Heart right ventricle (tissue), 16 donors: ENCODE measurements at regions not wholly inside any gene's neighbourhood (a gene's known extent, or its start where the extent isn't known, plus 50 kb on each side); places are given as distances from the start of the nearest gene placed in this dataset.

Experiments
- ATAC-seq, 8 donors: fragments of 200-7000 bp; cut with Tn5 transposase; one replicate each; pipeline ENCODE4 v1.9.1; 2020; ENCODE audit warnings: mild to moderate bottlenecking in 8 of 8, moderate library complexity in 8 of 8, moderate number of reproducible peaks in 1 of 8
- DNase-seq, 2 donors: peaks; one replicate each; pipeline ENCODE4 v3.0.0-alpha.2; 2020
- H3K27ac ChIP-seq, 10 donors: fragments of 200-600 bp; sonication (generic) in 2 of 10; one replicate each; pipeline versions ENCODE4 v1.5.0 to v1.8.0; 2020 to 2022; ENCODE audit warnings: mild to moderate bottlenecking in 3 of 10
- H3K27me3 ChIP-seq, 7 donors: fragments of 200-600 bp; one replicate each; pipeline ENCODE4 v1.8.0; 2021 to 2022; ENCODE audit warnings: mild to moderate bottlenecking in 2 of 7
- H3K36me3 ChIP-seq, 9 donors: fragments of 200-600 bp; sonication (generic) in 1 of 9; one replicate each; pipeline versions ENCODE4 v1.5.0 to v1.8.0; 2020 to 2022; ENCODE audit warnings: mild to moderate bottlenecking in 2 of 9
- H3K4me1 ChIP-seq, 9 donors: fragments of 200-600 bp; sonication (generic) in 1 of 9; one replicate each; pipeline versions ENCODE4 v1.5.0 to v1.8.0; 2020 to 2022; ENCODE audit warnings: mild to moderate bottlenecking in 4 of 9
- H3K4me3 ChIP-seq, 10 donors: fragments of 200-600 bp; sonication (generic) in 2 of 10; one replicate each; pipeline versions ENCODE4 v1.5.0 to v1.8.0; 2020 to 2022; ENCODE audit warnings: mild to moderate bottlenecking in 7 of 10, moderate library complexity in 2 of 10
- H3K9me3 ChIP-seq, 11 donors: fragments of 200-600 bp in 10 of 11; sonication (generic) in 2 of 11; one replicate each; pipeline versions ENCODE4 v1.5.0 to v1.8.0; 2013 to 2022; ENCODE audit warnings: mild to moderate bottlenecking in 2 of 11, control low read depth in 1 of 11, moderate library complexity in 1 of 11
- WGBS, 2 donors: extraction: QIAGEN DNeasy Blood & Tissue Kit; methylation state at CpG; one replicate each; pipeline ENCODE4 v1.1.7; 2013; ENCODE audit warnings: inconsistent platforms in 1 of 2; 5-methylcytosine and 5-hydroxymethylcytosine counted together
- intact Hi-C, 10 donors: fragments of 100-400 bp; cut with DNase I; formaldehyde crosslinking; loops; one replicate each; pipeline versions ENCODE4 v1.11.1 to v1.14.2; 2022
- TF ChIP-seq, protein P1 (sequence below), 9 donors: fragments of 200-600 bp; sonication (generic) in 2 of 9; IDR thresholded peaks; one replicate each; pipeline versions ENCODE4 v1.5.0 to v1.8.0; 2021 to 2022; ENCODE audit warnings: antibody characterized with exemption in 9 of 9, mild to moderate bottlenecking in 5 of 9, moderate library complexity in 1 of 9
- donor health status: Arrhythmogenic right ventricular cardiomyopathy.
- donor health status: ischemic (EF 13 %, LVEDD 7.1; RV severe dilation, severe dysfunction).
- donor health status: healthy with polysubstance abuse.
- donor health status: DM: no; HTN: yes; CAD: no.
- donor health status: DM: no; HTN: no; CAD: no.
- donor health status: ischemic (EF 25% LVEDD 6.9; RV normal size, moderate dysfunction).
- donor health status: ischemic (EF 25% LVEDD 5.7; RV mildly dilated, moderate dysfunction).
- donor health status: healthy.
- donor health status: DM: yes; HTN: yes; CAD: no.
- donor health status: Ischemic cardiomyopathy.
- donor health status: ischemic (EF 35%, LVEDD 5.7; RV mildly dilated, moderate dysfunction).
- donor health status: nonischemic (EF 11% LVEDD 7.7; RV severe dilation, severe dysfunction).
- donor health status: DM: yes; HTN: yes; CAD: no.
- donor health status: PGD.
- donor health status: ischemic (EF 29% LVEDD 5.4; RV normal size, mild dysfunction).
- donor health status: nonischemic (EF 23%, LVEDD 6.1; RV moderate dilation, normal function).

DNA sequence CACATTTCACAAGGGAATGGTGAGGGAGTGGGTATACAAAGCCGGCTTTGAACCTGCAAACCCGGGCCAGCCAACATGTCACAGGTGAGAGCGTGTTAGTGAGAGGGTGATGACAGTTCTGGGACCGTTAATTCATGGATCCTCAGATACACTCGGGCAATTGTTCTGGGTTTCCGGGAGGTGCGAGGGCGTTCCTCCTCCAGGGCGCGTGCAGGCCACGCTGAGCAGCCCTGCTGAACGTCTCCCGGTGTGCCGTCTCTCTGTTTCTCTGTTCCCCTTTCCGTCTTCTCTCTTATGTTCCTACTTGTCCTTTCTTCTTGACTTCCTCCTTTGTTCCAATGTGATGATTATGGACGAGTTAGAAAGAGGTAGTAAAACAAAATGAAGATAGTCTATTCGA is 130.0 kb upstream of the GMDS start:
- Histone ChIP-seq H3K4me1 (no peaks in the 10 kb centered on the region), H3K27ac (no peak overlapping the region), H3K27me3 (no peaks in the 10 kb centered on the region), H3K4me3 (no peak overlapping the region), H3K36me3 (no peaks in the 10 kb centered on the region), H3K9me3 (no peaks in the 10 kb centered on the region)
- 87 to 88% methylated on average over 17 of the region's 17 CpGs for WGBS, 2 donors
- TF ChIP-seq, protein P1, sequence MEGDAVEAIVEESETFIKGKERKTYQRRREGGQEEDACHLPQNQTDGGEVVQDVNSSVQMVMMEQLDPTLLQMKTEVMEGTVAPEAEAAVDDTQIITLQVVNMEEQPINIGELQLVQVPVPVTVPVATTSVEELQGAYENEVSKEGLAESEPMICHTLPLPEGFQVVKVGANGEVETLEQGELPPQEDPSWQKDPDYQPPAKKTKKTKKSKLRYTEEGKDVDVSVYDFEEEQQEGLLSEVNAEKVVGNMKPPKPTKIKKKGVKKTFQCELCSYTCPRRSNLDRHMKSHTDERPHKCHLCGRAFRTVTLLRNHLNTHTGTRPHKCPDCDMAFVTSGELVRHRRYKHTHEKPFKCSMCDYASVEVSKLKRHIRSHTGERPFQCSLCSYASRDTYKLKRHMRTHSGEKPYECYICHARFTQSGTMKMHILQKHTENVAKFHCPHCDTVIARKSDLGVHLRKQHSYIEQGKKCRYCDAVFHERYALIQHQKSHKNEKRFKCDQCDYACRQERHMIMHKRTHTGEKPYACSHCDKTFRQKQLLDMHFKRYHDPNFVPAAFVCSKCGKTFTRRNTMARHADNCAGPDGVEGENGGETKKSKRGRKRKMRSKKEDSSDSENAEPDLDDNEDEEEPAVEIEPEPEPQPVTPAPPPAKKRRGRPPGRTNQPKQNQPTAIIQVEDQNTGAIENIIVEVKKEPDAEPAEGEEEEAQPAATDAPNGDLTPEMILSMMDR (IDR thresholded peaks at IDR 0.05), result no peak
- ATAC-seq (no peak), DNase-seq (no peak)
- intact Hi-C loops, result no loop called here

DNA sequence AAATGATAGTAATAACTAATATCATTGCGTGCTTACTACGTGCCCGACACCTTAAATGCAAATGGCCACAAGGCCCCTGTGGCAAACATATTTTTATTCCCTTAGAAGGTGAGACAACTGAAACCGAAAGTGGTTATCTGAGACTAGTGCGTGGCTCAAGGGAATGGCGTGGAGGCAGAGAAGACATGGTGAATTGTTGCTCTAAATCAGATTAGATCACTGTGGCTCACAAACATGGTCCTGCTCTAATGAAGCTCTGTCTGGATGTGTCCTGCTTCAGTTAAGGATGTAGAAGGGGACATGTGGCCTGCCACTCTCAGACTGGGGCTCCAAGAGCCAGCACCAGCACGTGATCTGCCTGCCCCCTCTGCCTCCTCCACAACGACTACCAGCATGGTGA is 124.2 kb upstream of the GMDS start:
- intact Hi-C loops, result loop anchor here in 1 of 10 donors (10.0 kb wide), 1 partner anchor 275 kb away; no protein-coding TSS in a partner anchor
- no peak overlapping the region for H3K27ac ChIP-seq
- no peak for ATAC-seq

DNA sequence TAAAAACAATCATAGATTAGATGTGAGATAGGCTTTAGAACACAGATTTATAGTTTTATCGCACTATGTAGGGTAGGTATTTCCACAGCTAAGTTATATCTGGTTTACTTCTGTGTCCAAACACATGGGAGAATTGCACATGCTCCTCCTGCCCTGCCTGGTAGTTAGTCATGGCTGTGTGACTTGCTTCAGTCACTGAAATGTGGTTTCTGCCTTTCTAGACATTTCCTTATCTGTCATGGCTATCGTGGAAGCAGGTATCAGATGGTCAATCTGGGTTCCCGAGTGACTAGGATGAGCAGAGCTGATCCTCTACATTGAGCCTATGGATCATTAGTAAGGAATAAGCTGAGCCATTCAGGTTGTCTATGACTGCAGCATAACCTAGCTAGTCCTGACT is 117.8 kb upstream of the GMDS start:
- intact Hi-C loops, result loop anchor here in 1 of 10 donors (10.0 kb wide), 1 partner anchor 282 kb away; no protein-coding TSS in a partner anchor
- Histone ChIP-seq H3K36me3 (peaks cover 0 to 22% (median 0%) of the 10 kb centered on the region in 9 donors), H3K4me1 (no peaks in the 10 kb centered on the region), H3K27me3 (no peaks in the 10 kb centered on the region), H3K27ac (no peak overlapping the region), H3K9me3 (no peaks in the 10 kb centered on the region), H3K4me3 (no peak overlapping the region)
- TF ChIP-seq, protein P1 (IDR thresholded peaks at IDR 0.05), result no peak
- ATAC-seq, result no peak
- 46 to 60% methylated on average over 3 of the region's 3 CpGs for WGBS, 2 donors
- DNase-seq, result no peak

More for the DNA sequence above, 124.2 kb upstream of the GMDS start:
- WGBS, 2 donors, result 94 to 96% methylated on average over 8 of the region's 8 CpGs
- H3K9me3 ChIP-seq, result no peaks in the 10 kb centered on the region
- no peak for DNase-seq
- no peak overlapping the region for H3K4me3 ChIP-seq
- no peaks in the 10 kb centered on the region for H3K4me1 ChIP-seq
- H3K36me3 ChIP-seq, result no peaks in the 10 kb centered on the region
- H3K27me3 ChIP-seq, result no peaks in the 10 kb centered on the region
- TF ChIP-seq, protein P1 (IDR thresholded peaks at IDR 0.05), result no peak

DNA sequence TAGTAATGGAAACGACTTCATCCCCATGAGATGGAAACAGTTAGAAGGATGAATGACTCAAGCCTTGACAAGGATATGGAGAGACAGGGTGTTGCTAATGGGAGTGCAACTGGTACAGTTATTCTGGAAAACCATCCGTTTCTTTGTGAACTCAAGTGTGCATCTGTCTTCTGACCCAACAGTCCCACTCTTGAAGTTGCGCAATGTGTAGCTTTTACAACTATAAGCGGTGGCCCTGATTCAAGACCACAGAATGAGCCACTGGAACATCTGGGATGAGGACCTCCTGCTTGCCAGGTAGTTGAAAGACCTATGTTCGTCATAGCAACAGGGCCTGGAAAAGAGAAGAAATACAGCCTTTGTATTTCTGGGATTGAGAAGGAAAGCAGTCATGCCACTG is 115.8 kb upstream of the GMDS start:
- WGBS, 2 donors, result 96 to 97% methylated on average over 5 of the region's 5 CpGs
- H3K9me3 ChIP-seq, result no peaks in the 10 kb centered on the region
- no peak overlapping the region for H3K27ac ChIP-seq
- ATAC-seq (no peak), DNase-seq (no peak)
- intact Hi-C loops, result loop anchor here in 1 of 10 donors (10.0 kb wide), 1 partner anchor 284 kb away; no protein-coding TSS in a partner anchor
- peaks cover 0 to 22% (median 0%) of the 10 kb centered on the region in 9 donors for H3K36me3 ChIP-seq
- H3K4me1 ChIP-seq, result no peaks in the 10 kb centered on the region
- no peaks in the 10 kb centered on the region for H3K27me3 ChIP-seq
- TF ChIP-seq, protein P1 (IDR thresholded peaks at IDR 0.05), result no peak
- H3K4me3 ChIP-seq, result no peak overlapping the region
